GM23338 (cell line): ENCODE measurements at regions not wholly inside any gene's neighbourhood (a gene's known extent, or its start where the extent isn't known, plus 50 kb on each side); places are given as distances from the start of the nearest gene placed in this dataset.

Experiments
- ATAC-seq: fragments of 200-7000 bp; cut with Tn5 transposase; 3 replicates; pipeline ENCODE4 v1.9.1; 2020
- DNase-seq: peaks from one replicate; pipeline ENCODE4 v3.0.0-alpha.2; 2015; ENCODE audit warnings: low spot score
- H2AFZ ChIP-seq: fragments of 200-600 bp; sonication (generic); 2 replicates; pipeline ENCODE4 v1.8.0; 2016; ENCODE audit warnings: antibody characterized with exemption, mild to moderate bottlenecking, moderate library complexity
- H3F3A ChIP-seq: fragments of 200-600 bp; sonication (generic); replicated peaks from 2 replicates; pipeline ENCODE4 v1.8.0; 2017; ENCODE audit warnings: antibody characterized with exemption, mixed run types, low read depth
- H3K27ac ChIP-seq: fragments of 200-600 bp; sonication (generic); 2 replicates; pipeline ENCODE4 v1.6.1; 2016; ENCODE audit warnings: low read depth
- H3K27me3 ChIP-seq: fragments of 200-600 bp; sonication (generic); 2 replicates; pipeline ENCODE4 v1.8.0; 2016; ENCODE audit warnings: mild to moderate bottlenecking, mixed run types, moderate library complexity; ENCODE audit not compliant: insufficient read depth
- H3K36me3 ChIP-seq: fragments of 200-600 bp; sonication (generic); 2 replicates; pipeline ENCODE4 v1.8.0; 2016; ENCODE audit warnings: mild to moderate bottlenecking; ENCODE audit not compliant: insufficient read depth
- H3K4me1 ChIP-seq: fragments of 200-600 bp; sonication (generic); 2 replicates; pipeline ENCODE4 v1.8.0; 2016; ENCODE audit warnings: mild to moderate bottlenecking, moderate library complexity; ENCODE audit not compliant: insufficient read depth
- H3K4me2 ChIP-seq: fragments of 200-600 bp; sonication (generic); 2 replicates; pipeline ENCODE4 v1.7.1; 2017; ENCODE audit warnings: mixed run types
- H3K4me3 ChIP-seq: fragments of 200-600 bp; sonication (generic); 2 replicates; pipeline ENCODE4 v1.6.1; 2016; ENCODE audit warnings: mixed run types
- H3K79me2 ChIP-seq: fragments of 200-600 bp; sonication (generic); replicated peaks from 2 replicates; pipeline ENCODE4 v1.8.0; 2017; ENCODE audit warnings: mild to moderate bottlenecking; ENCODE audit not compliant: insufficient read depth
- H3K9me2 ChIP-seq: fragments of 200-600 bp; sonication (generic); 2 replicates; pipeline ENCODE4 v1.8.0; 2017; ENCODE audit not compliant: insufficient read depth
- H4K20me1 ChIP-seq: fragments of 200-600 bp; sonication (generic); replicated peaks from 2 replicates; pipeline ENCODE4 v1.8.0; 2017; ENCODE audit warnings: mild to moderate bottlenecking; ENCODE audit not compliant: insufficient read depth
- H3K27ac Mint-ChIP-seq: 2 replicates; pipeline ENCODE4 v1.8.0; 2020; ENCODE audit warnings: inconsistent platforms, mild to moderate bottlenecking, moderate library complexity, mixed read lengths
- H3K27me3 Mint-ChIP-seq: 3 replicates; pipeline ENCODE4 v1.8.0; 2022; ENCODE audit warnings: low read depth, mild to moderate bottlenecking, moderate library complexity, mixed read lengths, inconsistent platforms; ENCODE audit not compliant: insufficient read depth, poor library complexity
- H3K36me3 Mint-ChIP-seq: 3 replicates; pipeline ENCODE4 v1.8.0; 2021; ENCODE audit warnings: low read depth, mild to moderate bottlenecking, inconsistent platforms, moderate library complexity, mixed read lengths
- H3K4me1 Mint-ChIP-seq: 3 replicates; pipeline ENCODE4 v1.8.0; 2020; ENCODE audit warnings: mild to moderate bottlenecking, inconsistent platforms, mixed read lengths
- H3K4me3 Mint-ChIP-seq: 3 replicates; pipeline ENCODE4 v1.8.0; 2021; ENCODE audit warnings: moderate library complexity, mild to moderate bottlenecking, inconsistent platforms, mixed read lengths
- H3K9me3 Mint-ChIP-seq: 3 replicates; pipeline ENCODE4 v1.8.0; 2020; ENCODE audit warnings: moderate library complexity, mild to moderate bottlenecking, inconsistent platforms, mixed read lengths
- CREB1 ChIP-seq: fragments of 250-450 bp; sonication (Bioruptor Pico); IDR thresholded peaks from 2 replicates; pipeline ENCODE4 v1.5.0; 2020; ENCODE audit warnings: low read depth, mild to moderate bottlenecking, moderate library complexity
- ETS1 ChIP-seq: IDR thresholded peaks from 2 replicates; pipeline ENCODE4 v1.6.1; 2016; ENCODE audit warnings: antibody characterized with exemption
- NANOG ChIP-seq: IDR thresholded peaks from 2 replicates; pipeline ENCODE4 v1.6.1; 2016; ENCODE audit warnings: antibody characterized with exemption, borderline replicate concordance
- POLR2AphosphoS5 ChIP-seq: IDR thresholded peaks from 2 replicates; pipeline ENCODE4 v1.6.1; 2016; ENCODE audit warnings: antibody characterized with exemption, low read depth
- REST ChIP-seq: IDR thresholded peaks from one replicate; pipeline ENCODE4 v1.6.1; 2018; ENCODE audit warnings: antibody characterized with exemption; ENCODE audit not compliant: unreplicated experiment
- STAT1 ChIP-seq: IDR thresholded peaks from one replicate; pipeline ENCODE4 v1.6.1; 2016; ENCODE audit warnings: antibody characterized with exemption; ENCODE audit not compliant: unreplicated experiment
- ZNF114 ChIP-seq: fragments of 250-450 bp; sonication (Bioruptor Pico); IDR thresholded peaks from 2 replicates; pipeline ENCODE4 v1.5.0; 2020; ENCODE audit warnings: mild to moderate bottlenecking, moderate library complexity
- ZNF331 ChIP-seq: fragments of 250-450 bp; sonication (Bioruptor Pico); IDR thresholded peaks from 2 replicates; pipeline ENCODE4 v1.5.0; 2020; ENCODE audit warnings: low read depth, mild to moderate bottlenecking, moderate library complexity
- TF ChIP-seq, protein P1 (sequence below): fragments of 250-450 bp; sonication (Bioruptor Pico); IDR thresholded peaks from 2 replicates; pipeline ENCODE4 v1.5.0; 2020; ENCODE audit warnings: mild to moderate bottlenecking, moderate library complexity

DNA sequence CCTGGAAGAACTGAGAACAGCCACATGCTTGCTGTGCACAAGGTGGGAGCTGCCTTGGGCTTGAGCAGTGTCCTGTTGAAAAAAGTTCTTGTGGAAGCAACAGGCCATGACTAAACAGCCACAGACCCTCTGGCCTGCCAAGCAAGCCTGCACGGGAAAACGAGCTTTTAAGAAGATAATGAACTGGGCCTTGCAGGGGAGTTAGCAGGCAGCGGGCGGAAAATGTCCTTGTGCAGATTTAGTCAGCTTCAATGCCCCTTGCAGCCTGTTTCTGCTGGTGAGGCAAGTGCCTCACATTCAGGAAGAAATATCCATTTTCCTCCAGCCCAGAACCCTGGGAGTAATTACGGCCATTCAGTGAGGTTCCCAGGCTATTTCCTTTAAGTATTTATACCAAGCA lies 126.2 kb upstream of the KLHL25 start (continued):
- TF ChIP-seq, protein P1, sequence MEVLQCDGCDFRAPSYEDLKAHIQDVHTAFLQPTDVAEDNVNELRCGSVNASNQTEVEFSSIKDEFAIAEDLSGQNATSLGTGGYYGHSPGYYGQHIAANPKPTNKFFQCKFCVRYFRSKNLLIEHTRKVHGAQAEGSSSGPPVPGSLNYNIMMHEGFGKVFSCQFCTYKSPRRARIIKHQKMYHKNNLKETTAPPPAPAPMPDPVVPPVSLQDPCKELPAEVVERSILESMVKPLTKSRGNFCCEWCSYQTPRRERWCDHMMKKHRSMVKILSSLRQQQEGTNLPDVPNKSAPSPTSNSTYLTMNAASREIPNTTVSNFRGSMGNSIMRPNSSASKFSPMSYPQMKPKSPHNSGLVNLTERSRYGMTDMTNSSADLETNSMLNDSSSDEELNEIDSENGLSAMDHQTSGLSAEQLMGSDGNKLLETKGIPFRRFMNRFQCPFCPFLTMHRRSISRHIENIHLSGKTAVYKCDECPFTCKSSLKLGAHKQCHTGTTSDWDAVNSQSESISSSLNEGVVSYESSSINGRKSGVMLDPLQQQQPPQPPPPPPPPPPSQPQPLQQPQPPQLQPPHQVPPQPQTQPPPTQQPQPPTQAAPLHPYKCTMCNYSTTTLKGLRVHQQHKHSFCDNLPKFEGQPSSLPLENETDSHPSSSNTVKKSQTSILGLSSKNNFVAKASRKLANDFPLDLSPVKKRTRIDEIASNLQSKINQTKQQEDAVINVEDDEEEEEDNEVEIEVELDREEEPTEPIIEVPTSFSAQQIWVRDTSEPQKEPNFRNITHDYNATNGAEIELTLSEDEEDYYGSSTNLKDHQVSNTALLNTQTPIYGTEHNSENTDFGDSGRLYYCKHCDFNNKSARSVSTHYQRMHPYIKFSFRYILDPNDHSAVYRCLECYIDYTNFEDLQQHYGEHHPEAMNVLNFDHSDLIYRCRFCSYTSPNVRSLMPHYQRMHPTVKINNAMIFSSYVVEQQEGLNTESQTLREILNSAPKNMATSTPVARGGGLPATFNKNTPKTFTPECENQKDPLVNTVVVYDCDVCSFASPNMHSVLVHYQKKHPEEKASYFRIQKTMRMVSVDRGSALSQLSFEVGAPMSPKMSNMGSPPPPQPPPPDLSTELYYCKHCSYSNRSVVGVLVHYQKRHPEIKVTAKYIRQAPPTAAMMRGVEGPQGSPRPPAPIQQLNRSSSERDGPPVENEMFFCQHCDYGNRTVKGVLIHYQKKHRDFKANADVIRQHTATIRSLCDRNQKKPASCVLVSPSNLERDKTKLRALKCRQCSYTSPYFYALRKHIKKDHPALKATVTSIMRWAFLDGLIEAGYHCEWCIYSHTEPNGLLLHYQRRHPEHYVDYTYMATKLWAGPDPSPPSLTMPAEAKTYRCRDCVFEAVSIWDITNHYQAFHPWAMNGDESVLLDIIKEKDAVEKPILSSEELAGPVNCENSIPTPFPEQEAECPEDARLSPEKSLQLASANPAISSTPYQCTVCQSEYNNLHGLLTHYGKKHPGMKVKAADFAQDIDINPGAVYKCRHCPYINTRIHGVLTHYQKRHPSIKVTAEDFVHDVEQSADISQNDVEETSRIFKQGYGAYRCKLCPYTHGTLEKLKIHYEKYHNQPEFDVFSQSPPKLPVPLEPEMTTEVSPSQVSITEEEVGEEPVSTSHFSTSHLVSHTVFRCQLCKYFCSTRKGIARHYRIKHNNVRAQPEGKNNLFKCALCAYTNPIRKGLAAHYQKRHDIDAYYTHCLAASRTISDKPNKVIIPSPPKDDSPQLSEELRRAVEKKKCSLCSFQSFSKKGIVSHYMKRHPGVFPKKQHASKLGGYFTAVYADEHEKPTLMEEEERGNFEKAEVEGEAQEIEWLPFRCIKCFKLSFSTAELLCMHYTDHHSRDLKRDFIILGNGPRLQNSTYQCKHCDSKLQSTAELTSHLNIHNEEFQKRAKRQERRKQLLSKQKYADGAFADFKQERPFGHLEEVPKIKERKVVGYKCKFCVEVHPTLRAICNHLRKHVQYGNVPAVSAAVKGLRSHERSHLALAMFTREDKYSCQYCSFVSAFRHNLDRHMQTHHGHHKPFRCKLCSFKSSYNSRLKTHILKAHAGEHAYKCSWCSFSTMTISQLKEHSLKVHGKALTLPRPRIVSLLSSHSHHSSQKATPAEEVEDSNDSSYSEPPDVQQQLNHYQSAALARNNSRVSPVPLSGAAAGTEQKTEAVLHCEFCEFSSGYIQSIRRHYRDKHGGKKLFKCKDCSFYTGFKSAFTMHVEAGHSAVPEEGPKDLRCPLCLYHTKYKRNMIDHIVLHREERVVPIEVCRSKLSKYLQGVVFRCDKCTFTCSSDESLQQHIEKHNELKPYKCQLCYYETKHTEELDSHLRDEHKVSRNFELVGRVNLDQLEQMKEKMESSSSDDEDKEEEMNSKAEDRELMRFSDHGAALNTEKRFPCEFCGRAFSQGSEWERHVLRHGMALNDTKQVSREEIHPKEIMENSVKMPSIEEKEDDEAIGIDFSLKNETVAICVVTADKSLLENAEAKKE (CRISPR knock-in tag) = no peak
- TF ChIP-seq STAT1 = no peak
- TF ChIP-seq ZNF114 (CRISPR knock-in tag) = no peak

DNA sequence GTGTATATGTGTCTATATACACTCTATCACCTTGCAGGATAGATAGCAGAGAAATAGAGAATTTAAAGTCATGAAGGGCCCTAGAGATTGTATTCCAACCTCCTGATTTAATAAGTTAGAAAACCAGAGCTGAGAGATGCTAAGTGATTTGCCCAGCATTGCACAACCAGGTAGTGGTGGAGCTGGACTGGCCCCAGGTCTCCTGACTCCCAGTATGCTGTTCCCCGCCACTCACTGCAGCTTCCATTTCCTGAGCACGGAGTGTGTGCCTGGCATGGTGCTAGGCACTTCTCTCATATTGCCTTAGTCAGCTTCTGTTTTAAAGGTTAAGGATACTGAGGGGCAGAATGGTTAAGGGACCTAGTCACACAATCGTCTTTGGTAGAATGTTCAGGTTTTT lies 129.4 kb upstream of the KLHL25 start:
- H3K36me3 Mint-ChIP-seq = no peaks in the 10 kb centered on the region
- H3K36me3 ChIP-seq = no peaks in the 10 kb centered on the region
- peaks cover 19% of the 10 kb centered on the region for H3K9me2 ChIP-seq
- no peak overlapping the region for H3K27ac Mint-ChIP-seq
- ATAC-seq = no peak
- H3K9me3 Mint-ChIP-seq = peaks cover 3% of the 10 kb centered on the region; the same call in 1 of the 3 replicates
- H3K4me1 Mint-ChIP-seq = peaks cover 21% of the 10 kb centered on the region
- no peaks in the 10 kb centered on the region for H3F3A ChIP-seq
- H2AFZ ChIP-seq = no peak overlapping the region
- H3K4me3 Mint-ChIP-seq = no peak overlapping the region
- no peak overlapping the region for H3K4me2 ChIP-seq
- peaks cover 9% of the 10 kb centered on the region for H3K27me3 Mint-ChIP-seq
- H3K27me3 ChIP-seq = no peaks in the 10 kb centered on the region
- no peak overlapping the region for H3K27ac ChIP-seq
- no peaks in the 10 kb centered on the region for H3K79me2 ChIP-seq
- H4K20me1 ChIP-seq = no peaks in the 10 kb centered on the region
- peaks cover 16% of the 10 kb centered on the region for H3K4me1 ChIP-seq
- H3K4me3 ChIP-seq = no peak overlapping the region
- DNase-seq = no peak
- no peak for TF ChIP-seq CREB1 (CRISPR knock-in tag)
- no peak for TF ChIP-seq POLR2AphosphoS5
- TF ChIP-seq REST = no peak
- TF ChIP-seq ZNF331 (CRISPR knock-in tag) = no peak
- TF ChIP-seq STAT1 = no peak
- no peak for TF ChIP-seq ZNF114 (CRISPR knock-in tag)
- no peak for TF ChIP-seq ETS1
- TF ChIP-seq NANOG = no peak
